HepG2 (cell line): ENCODE measurements at regions not wholly inside any gene's neighbourhood (a gene's known extent, or its start where the extent isn't known, plus 50 kb on each side); places are given as distances from the start of the nearest gene placed in this dataset.
A peak's percentile ranks its signal among the peaks of the same experiment; 100 is the strongest.

Experiments
- ATAC-seq: fragments of 200-7000 bp; cut with Tn5 transposase; 3 replicates; pipeline ENCODE4 v1.9.1; 2020; ENCODE audit warnings: mild to moderate bottlenecking, moderate library complexity
- BruUV-seq: library from RNA; stranded (reverse); fragments of 400-500 nt; replicated peaks from 2 replicates; lab custom pipeline; 2021; lab: Mats Ljungman, UMichigan
- CTCF ChIA-PET: fragments of 300-600 bp; formaldehyde crosslinking; extraction: SDS; loops from one replicate; lab custom pipeline; 2021; ENCODE audit warnings: low total read pairs, inconsistent platforms, low intra/inter-chr PET ratio; lab: Yijun Ruan, JAX
- POLR2A ChIA-PET: fragments of 350-600 bp; sonication (Branson Sonifier 250); formaldehyde crosslinking; loops from one replicate; lab custom pipeline; 2020; ENCODE audit warnings: antibody characterized with exemption, inconsistent platforms; lab: Yijun Ruan, JAX
- DNase-seq: peaks from one replicate; pipeline ENCODE4 v3.0.0-alpha.2; 2015; ENCODE audit warnings: low spot score
- FAIRE-seq: peaks from 3 replicates; lab custom pipeline; 2011; peaks lifted over from hg19 to GRCh38; lab: Jason Lieb, UNC
- H2AFZ ChIP-seq: one replicate; pipeline ENCODE4 v1.6.1; 2011; ENCODE audit warnings: low read length, inconsistent platforms
- H3K27ac ChIP-seq: fragments of 300-600 bp; 3 replicates; pipeline ENCODE4 v1.8.0; 2011; ENCODE audit warnings: mixed run types, mild to moderate bottlenecking, mixed read lengths, low read length, inconsistent platforms; ENCODE audit not compliant: insufficient read depth; ENCODE audit errors: extremely low read length
- H3K27me3 ChIP-seq, 2 experiments: fragments of 200-600 bp in 1 of 2; 2 replicates in 1 of 2; 3 replicates in 1 of 2; pipeline versions ENCODE4 v1.6.0 to v1.8.0; 2011; ENCODE audit warnings: low read length in 2 of 2, mild to moderate bottlenecking in 2 of 2, moderate library complexity in 2 of 2, inconsistent platforms in 1 of 2; ENCODE audit not compliant: insufficient read depth in 2 of 2, control insufficient read depth in 1 of 2
- H3K36me3 ChIP-seq, 2 experiments: fragments of 200-600 bp in 1 of 2; replicated peaks in 1 of 2; 2 replicates in 1 of 2; 3 replicates in 1 of 2; pipeline versions ENCODE4 v1.5.1 to v1.8.0; 2011; ENCODE audit warnings: low read length in 2 of 2, inconsistent platforms in 1 of 2; ENCODE audit not compliant: insufficient read depth in 2 of 2, control insufficient read depth in 1 of 2
- H3K4me1 ChIP-seq: 2 replicates; pipeline ENCODE4 v1.5.1; 2012; ENCODE audit warnings: low read length, inconsistent platforms; ENCODE audit not compliant: insufficient read depth
- H3K4me2 ChIP-seq: 2 replicates; pipeline ENCODE4 v1.6.0; 2011; ENCODE audit warnings: low read depth, low read length, inconsistent platforms
- H3K4me3 ChIP-seq, 3 experiments: fragments of 200-600 bp in 1 of 3; sonication (generic), shearing (Covaris generic) in 1 of 3; replicated peaks in 1 of 3; 2 replicates each; pipeline ENCODE4 v1.5.1; 2011 to 2016; ENCODE audit warnings: low read length in 3 of 3, inconsistent platforms in 2 of 3, low read depth in 2 of 3, mild to moderate bottlenecking in 2 of 3, control low read depth in 1 of 3, mixed read lengths in 1 of 3; ENCODE audit not compliant: insufficient read depth in 1 of 3
- H3K79me2 ChIP-seq: one replicate; pipeline ENCODE4 v1.6.1; 2011; ENCODE audit warnings: low read length, inconsistent platforms; ENCODE audit not compliant: insufficient read depth
- H3K9ac ChIP-seq: 2 replicates; pipeline ENCODE4 v1.6.0; 2011; ENCODE audit warnings: mild to moderate bottlenecking, low read depth, low read length, inconsistent platforms; ENCODE audit not compliant: insufficient read depth
- H3K9me3 ChIP-seq: 2 replicates; pipeline ENCODE4 v1.5.1; 2012; ENCODE audit warnings: mild to moderate bottlenecking, low read length
- H4K20me1 ChIP-seq: 2 replicates; pipeline ENCODE4 v1.6.0; 2011; ENCODE audit warnings: inconsistent platforms, mild to moderate bottlenecking, low read length, moderate library complexity; ENCODE audit not compliant: insufficient read depth
- LCORL ChIP-seq, 2 experiments: fragments of 450-650 bp in 1 of 2; sonication (generic) in 1 of 2; formaldehyde crosslinking in 1 of 2; IDR thresholded peaks; 2 replicates each; pipeline versions ENCODE4 v1.5.0 to v1.6.1; 2017 to 2020; ENCODE audit warnings: antibody characterized with exemption in 1 of 2, missing genetic modification reagents in 1 of 2
- ZNF33A ChIP-seq: sonication (generic); formaldehyde crosslinking; IDR thresholded peaks from 2 replicates; pipeline ENCODE4 v1.5.1; 2020; ENCODE audit warnings: missing genetic modification reagents, mild to moderate bottlenecking, moderate library complexity, borderline replicate concordance
- ZNF746 ChIP-seq: sonication (generic); formaldehyde crosslinking; IDR thresholded peaks from 2 replicates; pipeline ENCODE4 v1.8.0; 2022; ENCODE audit warnings: mild to moderate bottlenecking, missing genetic modification reagents
- WGBS: methylation state at CpG from one replicate; pipeline ENCODE4 v1.1.6; 2017; ENCODE audit warnings: low lambda C conversion rate; 5-methylcytosine and 5-hydroxymethylcytosine counted together
- in situ Hi-C: cut with HindIII; loops from 2 replicates; pipeline ENCODE4 v1.10.0; 2017; ENCODE audit warnings: low pct_unique_long_range_greater_than_20kb; ENCODE audit not compliant: extremely low pct_ligation_motif_present
- intact Hi-C: fragments of 100-400 bp; cut with micrococcal nuclease; formaldehyde crosslinking; loops from one replicate; pipeline ENCODE4 v1.10.0; 2022; ENCODE audit not compliant: unreplicated experiment

DNA sequence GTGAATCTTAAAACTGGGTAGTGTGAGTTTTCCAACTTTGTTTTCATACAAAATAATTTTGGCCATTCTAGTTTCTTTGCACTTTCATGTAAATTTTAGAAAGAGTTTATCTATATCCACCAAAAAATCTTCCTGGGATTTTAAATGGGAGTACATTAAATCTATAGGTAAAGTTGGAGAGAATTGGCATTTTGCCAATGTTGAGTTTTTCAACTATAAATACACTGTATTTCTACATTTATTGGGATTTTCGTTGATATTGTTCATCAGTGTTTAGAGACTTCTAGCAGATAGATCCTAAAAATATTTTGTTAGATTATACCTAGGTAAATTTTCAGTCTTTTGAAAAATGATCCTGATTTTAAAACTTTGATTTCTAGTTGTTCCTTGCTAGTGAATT, 83.1 kb upstream of the CCDC54 start:
- no peaks in the 10 kb centered on the region for H3K4me1 ChIP-seq
- no peaks in the 10 kb centered on the region for H3K79me2 ChIP-seq
- no peak overlapping the region for H3K27ac ChIP-seq
- POLR2A ChIA-PET = no interaction called here
- H3K9me3 ChIP-seq = no peaks in the 10 kb centered on the region
- TF ChIP-seq ZNF33A (CRISPR knock-in tag) (no peak), LCORL (IDR thresholded peaks at IDR 0.05) (peak; percentile 54; the same call in 1 of the 2 replicates), LCORL (CRISPR knock-in tag; IDR thresholded peaks at IDR 0.05) (no peak)
- TF ChIP-seq, all 625 proteins: peak for 1
- no peak for FAIRE-seq
- Histone ChIP-seq H3K4me3 (no peak overlapping the region), H4K20me1 (no peaks in the 10 kb centered on the region), H3K4me2 (no peak overlapping the region), H2AFZ (no peak overlapping the region), H3K9ac (no peak overlapping the region), H3K36me3 (no peaks in the 10 kb centered on the region), H3K27me3 (no peaks in the 10 kb centered on the region)
- ATAC-seq = no peak
- CTCF ChIA-PET = no interaction called here
- WGBS = 0% methylated on average over 1 of the region's 1 CpG
- in situ Hi-C loops = no loop called here
- DNase-seq = no peak
- intact Hi-C loops = no loop called here
- no TSS peak for BruUV-seq

DNA sequence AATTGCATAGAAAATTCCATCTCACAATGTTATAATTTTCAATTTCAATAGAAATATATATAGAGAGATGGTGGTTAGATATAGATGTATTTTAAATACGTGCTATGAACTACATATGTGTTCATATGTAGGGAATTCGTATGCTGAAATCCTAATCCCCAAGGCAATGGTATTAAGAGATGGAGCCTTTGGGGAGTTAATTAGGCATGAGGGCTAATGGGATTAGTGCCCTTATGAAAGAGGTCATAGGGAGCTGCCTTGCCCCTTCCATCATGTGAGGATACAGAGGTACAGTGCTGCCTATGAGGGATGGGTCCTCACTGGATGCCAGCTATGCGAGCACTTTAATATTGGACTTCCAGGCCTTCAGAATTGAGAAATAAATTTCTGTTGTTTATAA, 79.6 kb upstream of the CCDC54 start:
- no peaks in the 10 kb centered on the region for H3K36me3 ChIP-seq
- H3K79me2 ChIP-seq = no peaks in the 10 kb centered on the region
- no peak for FAIRE-seq
- H3K4me2 ChIP-seq = no peak overlapping the region
- intact Hi-C loops = no loop called here
- 0% methylated on average over 3 of the region's 3 CpGs for WGBS
- H4K20me1 ChIP-seq = no peaks in the 10 kb centered on the region
- ATAC-seq = no peak
- no peak overlapping the region for H3K4me3 ChIP-seq
- ChIA-PET CTCF (no interaction called here), POLR2A (no interaction called here)
- H3K27ac ChIP-seq = no peak overlapping the region
- no TSS peak for BruUV-seq
- H3K9ac ChIP-seq = no peak overlapping the region
- H2AFZ ChIP-seq = no peak overlapping the region
- in situ Hi-C loops = no loop called here
- no peaks in the 10 kb centered on the region for H3K27me3 ChIP-seq
- H3K4me1 ChIP-seq = no peaks in the 10 kb centered on the region
- TF ChIP-seq ZNF746 = no peak
- no peak for DNase-seq
- H3K9me3 ChIP-seq = no peaks in the 10 kb centered on the region
